Breast epithelium (tissue), 3 donors: ENCODE measurements at regions not wholly inside any gene's neighbourhood (a gene's known extent, or its start where the extent isn't known, plus 50 kb on each side); places are given as distances from the start of the nearest gene placed in this dataset.

Experiments
- CTCF ChIP-seq, 3 donors: fragments of 450-650 bp; IDR thresholded peaks; one replicate each; pipeline ENCODE4 v1.5.1; 2016 to 2017; ENCODE audit warnings: antibody characterized with exemption in 3 of 3, mild to moderate bottlenecking in 3 of 3, moderate library complexity in 3 of 3
- POLR2A ChIP-seq: fragments of 450-650 bp; IDR thresholded peaks from one replicate; pipeline ENCODE4 v1.6.1; 2016; ENCODE audit warnings: antibody characterized with exemption, mild to moderate bottlenecking, moderate library complexity

GRCh38 chr3:137947117-137947516, 62.8 kb upstream of the CLDN18 start:
- TF ChIP-seq CTCF (IDR thresholded peaks at IDR 0.05) (no peak), POLR2A (no peak)
